A673 (cell line): ENCODE measurements at regions not wholly inside any gene's neighbourhood (a gene's known extent, or its start where the extent isn't known, plus 50 kb on each side); places are given as distances from the start of the nearest gene placed in this dataset.

Source experiments
- CTCF ChIP-seq: fragments of 300-800, 200-600 bp; sonication (generic); conservative IDR thresholded peaks from 2 replicates; pipeline ENCODE4 v1.5.1; 2017; ENCODE audit warnings: low read depth, mild to moderate bottlenecking, antibody characterized with exemption, low read length, moderate library complexity, mixed read lengths
- EZH2 ChIP-seq: fragments of 200-600 bp; sonication (generic); IDR thresholded peaks from 2 replicates; pipeline ENCODE4 v1.6.1; 2017; ENCODE audit warnings: borderline replicate concordance, low read depth, mild to moderate bottlenecking, mixed read lengths, antibody characterized with exemption, low read length; ENCODE audit not compliant: poor library complexity, severe bottlenecking

GRCh38 chr6:112934433-112935327 is 587.5 kb downstream of the RFPL4B start:
- TF ChIP-seq CTCF: no peak
- no peak for TF ChIP-seq EZH2
